ENCODE measurements at regions not wholly inside any gene's neighbourhood (a gene's known extent, or its start where the extent isn't known, plus 50 kb on each side); places are given as distances from the start of the nearest gene placed in this dataset.

DNA sequence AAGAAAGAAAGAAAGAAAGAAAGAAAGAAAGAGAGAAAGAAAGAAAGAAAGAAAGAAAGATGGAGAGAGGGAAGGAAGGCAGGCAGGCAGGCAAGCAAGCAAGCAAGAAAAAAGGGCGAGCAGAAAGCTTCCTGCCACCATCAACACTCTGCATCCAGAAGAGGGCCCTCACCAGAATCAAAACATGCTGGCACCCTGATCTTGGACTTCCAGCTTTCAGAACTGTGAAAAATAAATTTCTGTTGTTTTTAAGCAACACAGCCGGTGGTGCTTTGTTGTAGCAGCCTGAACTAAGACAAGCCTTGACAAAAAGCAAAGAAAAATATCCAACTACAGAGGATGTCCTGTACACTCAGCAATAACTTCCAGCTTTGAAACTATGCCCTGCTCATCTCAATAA lies 401.7 kb downstream of the LRATD1 start:
- no peaks in the 10 kb centered on the region for H3K36me3 ChIP-seq
- H3K4me1 ChIP-seq = peaks cover 4% of the 10 kb centered on the region
- no peaks in the 10 kb centered on the region for H3K9me3 ChIP-seq
- TF ChIP-seq, protein P1, sequence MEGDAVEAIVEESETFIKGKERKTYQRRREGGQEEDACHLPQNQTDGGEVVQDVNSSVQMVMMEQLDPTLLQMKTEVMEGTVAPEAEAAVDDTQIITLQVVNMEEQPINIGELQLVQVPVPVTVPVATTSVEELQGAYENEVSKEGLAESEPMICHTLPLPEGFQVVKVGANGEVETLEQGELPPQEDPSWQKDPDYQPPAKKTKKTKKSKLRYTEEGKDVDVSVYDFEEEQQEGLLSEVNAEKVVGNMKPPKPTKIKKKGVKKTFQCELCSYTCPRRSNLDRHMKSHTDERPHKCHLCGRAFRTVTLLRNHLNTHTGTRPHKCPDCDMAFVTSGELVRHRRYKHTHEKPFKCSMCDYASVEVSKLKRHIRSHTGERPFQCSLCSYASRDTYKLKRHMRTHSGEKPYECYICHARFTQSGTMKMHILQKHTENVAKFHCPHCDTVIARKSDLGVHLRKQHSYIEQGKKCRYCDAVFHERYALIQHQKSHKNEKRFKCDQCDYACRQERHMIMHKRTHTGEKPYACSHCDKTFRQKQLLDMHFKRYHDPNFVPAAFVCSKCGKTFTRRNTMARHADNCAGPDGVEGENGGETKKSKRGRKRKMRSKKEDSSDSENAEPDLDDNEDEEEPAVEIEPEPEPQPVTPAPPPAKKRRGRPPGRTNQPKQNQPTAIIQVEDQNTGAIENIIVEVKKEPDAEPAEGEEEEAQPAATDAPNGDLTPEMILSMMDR (IDR thresholded peaks at IDR 0.05) = no peak
- no peaks in the 10 kb centered on the region for H3K27me3 ChIP-seq (ENCODE audit: low read depth)
- DNase-seq (no peak), ATAC-seq (no peak)
- H3K27ac ChIP-seq = no peak overlapping the region
- intact Hi-C loops (cut with DNase I) = no loop called here
- H3K4me3 ChIP-seq = no peak overlapping the region

DNA sequence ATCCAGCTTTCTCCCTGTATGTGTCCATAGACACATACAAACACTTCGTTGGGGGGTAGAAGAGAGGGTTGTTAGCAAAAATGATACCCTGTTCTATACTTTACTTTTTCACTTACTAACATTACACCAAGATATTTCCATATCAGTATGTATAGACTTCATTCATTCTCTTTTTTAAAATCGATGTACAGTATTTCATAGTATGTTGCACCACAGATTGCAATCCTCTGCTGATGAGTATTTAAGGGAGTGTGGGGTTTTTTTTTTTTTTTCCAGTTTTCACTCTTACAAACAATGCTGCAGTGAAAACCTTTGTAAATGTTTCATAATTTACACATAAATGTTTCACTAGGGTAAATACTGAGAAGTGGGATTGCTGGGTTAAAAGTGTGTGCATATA lies 402.3 kb downstream of the LRATD1 start:
- TF ChIP-seq, protein P1 (IDR thresholded peaks at IDR 0.05) = no peak
- ATAC-seq = no peak
- intact Hi-C loops (cut with DNase I) = no loop called here
- H3K36me3 ChIP-seq = no peaks in the 10 kb centered on the region
- H3K27ac ChIP-seq = no peak overlapping the region
- H3K4me3 ChIP-seq = no peak overlapping the region
- no peaks in the 10 kb centered on the region for H3K9me3 ChIP-seq
- no peaks in the 10 kb centered on the region for H3K27me3 ChIP-seq (ENCODE audit: low read depth)
- no peak for DNase-seq
- H3K4me1 ChIP-seq = peaks cover 6% of the 10 kb centered on the region

DNA sequence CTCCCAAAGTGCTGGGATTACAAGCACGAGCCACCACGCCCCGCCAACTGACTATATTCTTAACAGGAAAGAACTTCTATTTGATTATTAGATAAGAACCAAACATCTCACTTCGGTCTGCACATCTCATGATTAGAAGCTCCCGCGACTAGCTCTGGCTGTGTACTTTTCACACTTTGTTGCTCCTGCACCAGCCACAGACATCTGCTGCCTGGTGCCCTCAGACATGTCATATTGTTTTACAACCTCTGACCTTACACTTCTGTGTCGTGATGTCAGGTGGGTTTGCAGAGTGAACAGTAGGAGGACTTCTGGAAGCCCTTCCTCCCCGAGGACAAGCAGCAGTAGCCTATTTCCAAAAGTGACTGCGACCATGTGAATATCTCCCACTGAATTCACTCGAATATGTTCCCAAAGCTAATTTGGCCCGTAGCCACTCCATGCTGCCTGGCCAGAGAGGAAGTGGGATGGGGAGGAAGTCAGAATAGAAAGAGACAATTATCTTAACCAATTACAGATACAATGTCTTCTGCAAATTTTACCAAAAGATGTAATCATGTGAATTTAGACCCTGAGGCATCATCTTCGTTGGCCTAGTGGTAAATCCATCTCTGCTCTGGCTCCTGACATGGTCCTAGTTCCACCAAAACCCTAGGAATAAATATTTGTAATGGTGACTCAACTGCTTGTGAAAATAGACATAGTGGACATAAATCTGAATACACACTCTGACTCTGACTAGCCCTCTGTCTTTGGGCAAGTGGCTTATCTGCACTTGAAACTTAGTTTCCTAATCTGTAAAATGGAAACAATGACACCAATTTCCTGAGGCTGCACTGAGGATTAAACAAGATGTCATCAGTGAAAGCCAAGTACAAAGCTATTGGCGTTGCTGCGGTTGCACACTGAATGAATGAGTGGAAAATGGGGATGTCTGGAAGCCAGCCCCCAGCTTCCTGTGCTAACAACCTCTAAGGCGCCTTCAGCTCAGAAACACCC lies 406.1 kb downstream of the LRATD1 start:
- peaks cover 6% of the 10 kb centered on the region for H3K4me1 ChIP-seq
- H3K9me3 ChIP-seq = no peaks in the 10 kb centered on the region
- intact Hi-C loops (cut with DNase I) = no loop called here
- no peak overlapping the region for H3K4me3 ChIP-seq
- TF ChIP-seq, protein P1 (IDR thresholded peaks at IDR 0.05) = no peak
- no peaks in the 10 kb centered on the region for H3K36me3 ChIP-seq
- DNase-seq = no peak
- H3K27me3 ChIP-seq (ENCODE audit: low read depth) = no peaks in the 10 kb centered on the region
- no peak for ATAC-seq
- H3K27ac ChIP-seq = no peak overlapping the region

DNA sequence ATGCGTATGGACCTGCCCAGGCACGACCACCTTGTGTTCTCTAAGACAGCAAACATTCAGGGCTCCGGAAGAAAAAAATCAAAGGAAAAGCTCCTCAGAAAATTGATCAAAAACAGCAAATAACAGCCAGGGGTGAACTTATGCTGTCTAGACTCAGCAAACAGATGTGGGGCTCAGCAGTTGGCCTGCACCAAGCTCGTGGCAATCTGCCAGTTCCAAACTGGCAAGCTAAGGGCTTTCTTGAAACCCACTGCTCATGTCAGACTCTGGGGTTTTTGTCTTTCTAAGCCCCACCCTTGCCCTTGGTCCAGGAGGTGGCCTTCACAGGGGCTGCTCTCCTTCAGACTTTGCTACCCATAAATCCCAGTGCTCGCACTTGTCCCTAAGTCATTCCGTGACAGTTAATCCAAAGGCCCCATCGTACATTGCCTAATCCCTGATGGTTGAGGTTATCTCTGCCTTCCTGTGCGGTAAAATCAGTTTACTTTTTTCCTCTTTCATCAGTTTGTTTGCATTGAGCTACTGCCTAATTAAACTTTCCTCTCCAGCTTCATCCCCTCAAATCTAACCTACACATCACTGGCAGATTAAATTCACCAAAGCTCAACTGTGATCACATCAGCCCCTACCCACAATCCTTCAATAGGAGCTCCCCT lies 408.0 kb downstream of the LRATD1 start:
- Histone ChIP-seq H3K27me3 (ENCODE audit: low read depth) (no peaks in the 10 kb centered on the region), H3K36me3 (no peaks in the 10 kb centered on the region), H3K27ac (no peak overlapping the region), H3K4me1 (peaks cover 6% of the 10 kb centered on the region), H3K4me3 (no peak overlapping the region), H3K9me3 (no peaks in the 10 kb centered on the region)
- ATAC-seq = no peak
- no peak for DNase-seq
- TF ChIP-seq, protein P1 (IDR thresholded peaks at IDR 0.05) = no peak
- intact Hi-C loops (cut with DNase I) = no loop called here

DNA sequence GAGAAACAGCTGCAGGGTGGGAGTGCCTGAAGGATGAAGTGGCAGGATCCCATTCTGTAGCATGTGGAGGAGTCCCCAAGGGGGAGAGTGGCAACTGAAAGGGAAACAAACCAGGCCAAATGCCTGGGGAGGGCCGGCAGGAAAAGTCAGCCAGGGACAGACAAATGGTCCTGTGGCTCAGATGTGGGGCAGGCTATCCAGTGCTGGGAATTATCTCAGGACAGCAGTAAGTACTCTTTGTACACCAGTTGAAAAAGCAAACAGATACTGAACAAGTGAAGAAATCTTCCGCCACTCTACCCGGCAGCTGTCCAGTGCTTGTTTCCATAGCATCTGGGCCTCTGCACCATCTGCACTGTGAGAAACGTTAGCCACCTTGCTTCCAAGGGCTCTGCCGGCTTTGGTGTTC lies 408.9 kb downstream of the LRATD1 start:
- peak in 1 of 2 donors; percentile 57 for ATAC-seq
- no peak for DNase-seq
- no peaks in the 10 kb centered on the region for H3K27me3 ChIP-seq (ENCODE audit: low read depth)
- peaks cover 6% of the 10 kb centered on the region for H3K4me1 ChIP-seq
- TF ChIP-seq, protein P1 (IDR thresholded peaks at IDR 0.05) = no peak
- no peaks in the 10 kb centered on the region for H3K9me3 ChIP-seq
- no peak overlapping the region for H3K27ac ChIP-seq
- H3K36me3 ChIP-seq = no peaks in the 10 kb centered on the region
- H3K4me3 ChIP-seq = no peak overlapping the region
- intact Hi-C loops (cut with DNase I) = no loop called here

Measured in lower lobe of right lung (tissue), 2 donors.